ENCODE measurements at regions not wholly inside any gene's neighbourhood (a gene's known extent, or its start where the extent isn't known, plus 50 kb on each side); places are given as distances from the start of the nearest gene placed in this dataset.
"Not testable (repeated sequence)": the region's sequence is repeated elsewhere in the genome, so short reads cannot be mapped to it uniquely, and the experiment has no call there.

DNA sequence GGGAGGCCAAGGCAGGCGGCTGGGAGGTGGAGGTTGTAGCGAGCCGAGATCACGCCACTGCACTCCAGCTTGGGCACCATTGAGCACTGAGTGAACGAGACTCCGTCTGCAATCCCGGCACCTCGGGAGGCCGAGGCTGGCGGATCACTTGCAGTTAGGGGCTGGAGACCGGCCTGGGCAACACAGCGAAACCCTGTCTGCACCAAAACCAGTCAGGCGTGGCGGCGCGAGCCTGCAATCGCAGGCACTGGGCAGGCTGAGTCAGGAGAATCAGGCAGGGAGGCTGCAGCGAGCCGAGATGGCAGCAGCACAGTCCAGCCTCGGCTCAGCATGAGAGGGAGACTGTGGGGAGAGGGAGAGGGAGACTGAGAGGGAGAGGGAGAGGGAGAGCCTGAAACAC is 126.0 kb upstream of the PTPRG start:
- H3K79me2 ChIP-seq (ENCODE audit: insufficient read depth, low read length); H4K20me1 ChIP-seq (ENCODE audit: insufficient read depth, low read length); DNase-seq (ENCODE audit: low spot score); in situ Hi-C loops (cut with HindIII; ENCODE audit: extremely low pct_ligation_motif_present, low pct_unique_long_range_greater_than_20kb); ATAC-seq; intact Hi-C loops (cut with micrococcal nuclease; ENCODE audit: unreplicated experiment); H3K27ac ChIP-seq (ENCODE audit: extremely low read length, insufficient read depth, low read length); H3K4me1 ChIP-seq (ENCODE audit: insufficient read depth, low read length); POLR2A ChIA-PET; H3K9ac ChIP-seq (ENCODE audit: insufficient read depth, low read depth, low read length); H3K36me3 ChIP-seq (replicated peaks in 1 of 2; ENCODE audit: control insufficient read depth in 1 of 2, insufficient read depth in 2 of 2, low read length in 2 of 2); BruUV-seq (replicated peaks); H2AFZ ChIP-seq (ENCODE audit: low read length); H3K4me3 ChIP-seq (replicated peaks in 1 of 3; ENCODE audit: insufficient read depth in 1 of 3, low read depth in 2 of 3, low read length in 3 of 3); FAIRE-seq; H3K4me2 ChIP-seq (ENCODE audit: low read depth, low read length); CTCF ChIA-PET (ENCODE audit: low intra/inter-chr PET ratio, low total read pairs); H3K9me3 ChIP-seq (ENCODE audit: low read length); H3K27me3 ChIP-seq (ENCODE audit: control insufficient read depth in 1 of 2, insufficient read depth in 2 of 2, low read length in 2 of 2): not testable (repeated sequence)
- WGBS (ENCODE audit: low lambda C conversion rate): 89% methylated on average over 10 of the region's 20 CpGs

GRCh38 chr3:61438253-61439121 is 122.9 kb upstream of the PTPRG start:
- Histone ChIP-seq H3K9ac (ENCODE audit: insufficient read depth, low read depth, low read length) (no peak overlapping the region), H4K20me1 (ENCODE audit: insufficient read depth, low read length) (no peaks in the 10 kb centered on the region), H3K4me2 (ENCODE audit: low read depth, low read length) (no peak overlapping the region), H3K9me3 (ENCODE audit: low read length) (no peaks in the 10 kb centered on the region), H3K27me3 (ENCODE audit: control insufficient read depth in 1 of 2, insufficient read depth in 2 of 2, low read length in 2 of 2) (no peaks in the 10 kb centered on the region), H2AFZ (ENCODE audit: low read length) (no peak overlapping the region), H3K27ac (ENCODE audit: extremely low read length, insufficient read depth, low read length) (no peak overlapping the region), H3K4me3 (replicated peaks in 1 of 3; ENCODE audit: insufficient read depth in 1 of 3, low read depth in 2 of 3, low read length in 3 of 3) (no peak overlapping the region), H3K4me1 (ENCODE audit: insufficient read depth, low read length) (no peaks in the 10 kb centered on the region), H3K36me3 (replicated peaks in 1 of 2; ENCODE audit: control insufficient read depth in 1 of 2, insufficient read depth in 2 of 2, low read length in 2 of 2) (no peaks in the 10 kb centered on the region), H3K79me2 (ENCODE audit: insufficient read depth, low read length) (no peaks in the 10 kb centered on the region)
- ATAC-seq (no peak), DNase-seq (ENCODE audit: low spot score) (peak; percentile 5), FAIRE-seq (no peak)
- CTCF ChIA-PET (ENCODE audit: low intra/inter-chr PET ratio, low total read pairs): no interaction called here
- WGBS (ENCODE audit: low lambda C conversion rate): 0% methylated on average over 3 of the region's 3 CpGs
- TF ChIP-seq ZNF260 (CRISPR knock-in tag; IDR thresholded peaks at IDR 0.05; ENCODE audit: borderline replicate concordance, low read depth) (no peak), HNRNPK (IDR thresholded peaks at IDR 0.05; ENCODE audit: low read depth, low read length, poor library complexity, severe bottlenecking) (peak; percentile 62), RXRB (CRISPR knock-in tag; IDR thresholded peaks at IDR 0.05; ENCODE audit: borderline replicate concordance) (no peak)
- intact Hi-C loops (cut with micrococcal nuclease; ENCODE audit: unreplicated experiment) (no loop called here), in situ Hi-C loops (cut with HindIII; ENCODE audit: extremely low pct_ligation_motif_present, low pct_unique_long_range_greater_than_20kb) (no loop called here)
- no TSS peak for BruUV-seq (replicated peaks)
- POLR2A ChIA-PET: no interaction called here
